ENCODE measurements at regions not wholly inside any gene's neighbourhood (a gene's known extent, or its start where the extent isn't known, plus 50 kb on each side); places are given as distances from the start of the nearest gene placed in this dataset.

DNA sequence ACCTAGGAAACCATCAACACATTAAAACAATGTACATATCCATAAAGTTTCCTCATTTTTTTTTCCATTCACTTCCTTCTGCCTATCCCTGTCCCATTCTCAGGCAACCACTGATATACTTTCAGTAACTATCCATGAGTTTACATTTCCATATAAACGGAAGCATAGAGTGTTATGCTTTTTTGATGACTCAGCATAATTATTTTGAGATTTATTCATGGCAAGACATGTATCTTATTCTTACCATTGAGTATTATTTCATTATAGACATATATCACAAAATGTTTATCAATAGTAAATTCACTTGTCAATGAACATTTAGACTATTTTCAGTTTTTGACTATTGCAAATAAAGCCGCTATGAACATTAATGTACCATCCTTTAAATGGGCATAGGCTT is 1786.8 kb upstream of the ACO1 start:
- Histone ChIP-seq H4K20me1 (ENCODE audit: control insufficient read depth, extremely low read depth, insufficient read depth, low read length) (no peaks in the 10 kb centered on the region), H3K27ac (ENCODE audit: control insufficient read depth, insufficient read depth, low read length) (no peak overlapping the region), H3K79me2 (ENCODE audit: control insufficient read depth, insufficient read depth, low read length) (no peaks in the 10 kb centered on the region), H2AFZ (ENCODE audit: control insufficient read depth, low read length) (no peak overlapping the region), H3K4me2 (ENCODE audit: control insufficient read depth, extremely low read depth, insufficient read depth, low read depth, low read length) (no peak overlapping the region), H3K9me1 (ENCODE audit: control insufficient read depth, extremely low read depth, insufficient read depth, low read length) (no peaks in the 10 kb centered on the region), H3K9ac (ENCODE audit: control insufficient read depth, extremely low read depth, insufficient read depth, low read length) (no peak overlapping the region), H3K4me1 (ENCODE audit: control insufficient read depth, extremely low read depth, insufficient read depth, low read length) (no peaks in the 10 kb centered on the region), H3K36me3 (ENCODE audit: control insufficient read depth in 2 of 2, extremely low read depth in 1 of 2, insufficient read depth in 2 of 2, low read length in 2 of 2) (no peaks in the 10 kb centered on the region), H3K9me3 (ENCODE audit: control insufficient read depth, low read depth, low read length) (no peaks in the 10 kb centered on the region), H3K27me3 (ENCODE audit: control insufficient read depth, extremely low read depth, insufficient read depth, low read length) (no peaks in the 10 kb centered on the region), H3K4me3 (ENCODE audit: control insufficient read depth in 2 of 3, extremely low read depth in 1 of 3, insufficient read depth in 2 of 3, low read depth in 1 of 3, low read length in 3 of 3) (no peak overlapping the region)
- FAIRE-seq (no peak), DNase-seq (ENCODE audit: low read depth, low spot score) (no peak)
- TF ChIP-seq, protein P1, sequence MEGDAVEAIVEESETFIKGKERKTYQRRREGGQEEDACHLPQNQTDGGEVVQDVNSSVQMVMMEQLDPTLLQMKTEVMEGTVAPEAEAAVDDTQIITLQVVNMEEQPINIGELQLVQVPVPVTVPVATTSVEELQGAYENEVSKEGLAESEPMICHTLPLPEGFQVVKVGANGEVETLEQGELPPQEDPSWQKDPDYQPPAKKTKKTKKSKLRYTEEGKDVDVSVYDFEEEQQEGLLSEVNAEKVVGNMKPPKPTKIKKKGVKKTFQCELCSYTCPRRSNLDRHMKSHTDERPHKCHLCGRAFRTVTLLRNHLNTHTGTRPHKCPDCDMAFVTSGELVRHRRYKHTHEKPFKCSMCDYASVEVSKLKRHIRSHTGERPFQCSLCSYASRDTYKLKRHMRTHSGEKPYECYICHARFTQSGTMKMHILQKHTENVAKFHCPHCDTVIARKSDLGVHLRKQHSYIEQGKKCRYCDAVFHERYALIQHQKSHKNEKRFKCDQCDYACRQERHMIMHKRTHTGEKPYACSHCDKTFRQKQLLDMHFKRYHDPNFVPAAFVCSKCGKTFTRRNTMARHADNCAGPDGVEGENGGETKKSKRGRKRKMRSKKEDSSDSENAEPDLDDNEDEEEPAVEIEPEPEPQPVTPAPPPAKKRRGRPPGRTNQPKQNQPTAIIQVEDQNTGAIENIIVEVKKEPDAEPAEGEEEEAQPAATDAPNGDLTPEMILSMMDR (optimal IDR thresholded peaks at IDR 0.05 in 1 of 3, IDR thresholded peaks at IDR 0.05 in 1 of 3, conservative IDR thresholded peaks at IDR 0.05 in 1 of 3; ENCODE audit: extremely low read depth in 1 of 3, insufficient read depth in 2 of 3, low read length in 3 of 3), result no peak
- no peak for TF ChIP-seq EZH2 (IDR thresholded peaks at IDR 0.05; ENCODE audit: low read length)
- dilution Hi-C loops (cut with MboI; ENCODE audit: extremely low pct_ligation_motif_present, low sequenced_read_pairs), result no loop called here

DNA sequence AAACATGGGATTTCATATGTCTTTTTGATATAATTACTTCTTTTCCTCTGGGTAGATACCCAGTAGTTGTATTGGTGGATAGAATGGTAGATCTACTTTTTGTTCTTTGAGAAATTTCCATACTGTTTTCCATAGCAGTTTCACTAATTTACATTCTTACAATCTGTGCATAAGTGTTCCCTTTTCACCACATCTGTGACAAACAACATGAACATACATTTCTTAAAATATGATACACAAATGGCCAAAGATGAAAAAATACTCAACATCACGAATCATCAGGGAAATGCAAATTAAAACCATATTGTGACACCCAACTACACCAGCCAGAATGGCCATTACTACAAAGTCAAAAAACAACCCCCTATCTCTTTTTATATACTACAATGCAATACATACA is 1778.5 kb upstream of the ACO1 start:
- no peaks in the 10 kb centered on the region for H4K20me1 ChIP-seq (ENCODE audit: control insufficient read depth, extremely low read depth, insufficient read depth, low read length)
- no peaks in the 10 kb centered on the region for H3K9me1 ChIP-seq (ENCODE audit: control insufficient read depth, extremely low read depth, insufficient read depth, low read length)
- no peaks in the 10 kb centered on the region for H3K36me3 ChIP-seq (ENCODE audit: control insufficient read depth in 2 of 2, extremely low read depth in 1 of 2, insufficient read depth in 2 of 2, low read length in 2 of 2)
- no peak overlapping the region for H3K9ac ChIP-seq (ENCODE audit: control insufficient read depth, extremely low read depth, insufficient read depth, low read length)
- DNase-seq (ENCODE audit: low read depth, low spot score) (no peak), FAIRE-seq (no peak)
- no peak for TF ChIP-seq EZH2 (IDR thresholded peaks at IDR 0.05; ENCODE audit: low read length)
- TF ChIP-seq, protein P1 (optimal IDR thresholded peaks at IDR 0.05 in 1 of 3, IDR thresholded peaks at IDR 0.05 in 1 of 3, conservative IDR thresholded peaks at IDR 0.05 in 1 of 3; ENCODE audit: extremely low read depth in 1 of 3, insufficient read depth in 2 of 3, low read length in 3 of 3), result no peak
- H3K79me2 ChIP-seq (ENCODE audit: control insufficient read depth, insufficient read depth, low read length), result no peaks in the 10 kb centered on the region
- dilution Hi-C loops (cut with MboI; ENCODE audit: extremely low pct_ligation_motif_present, low sequenced_read_pairs), result no loop called here
- no peaks in the 10 kb centered on the region for H3K9me3 ChIP-seq (ENCODE audit: control insufficient read depth, low read depth, low read length)
- no peaks in the 10 kb centered on the region for H3K27me3 ChIP-seq (ENCODE audit: control insufficient read depth, extremely low read depth, insufficient read depth, low read length)
- H3K27ac ChIP-seq (ENCODE audit: control insufficient read depth, insufficient read depth, low read length), result no peak overlapping the region
- H3K4me3 ChIP-seq (ENCODE audit: control insufficient read depth in 2 of 3, extremely low read depth in 1 of 3, insufficient read depth in 2 of 3, low read depth in 1 of 3, low read length in 3 of 3), result no peak overlapping the region
- H2AFZ ChIP-seq (ENCODE audit: control insufficient read depth, low read length), result no peak overlapping the region
- no peak overlapping the region for H3K4me2 ChIP-seq (ENCODE audit: control insufficient read depth, extremely low read depth, insufficient read depth, low read depth, low read length)
- H3K4me1 ChIP-seq (ENCODE audit: control insufficient read depth, extremely low read depth, insufficient read depth, low read length), result no peaks in the 10 kb centered on the region

All from keratinocyte (primary cell).